OCI-LY7 (cell line): ENCODE measurements at regions not wholly inside any gene's neighbourhood (a gene's known extent, or its start where the extent isn't known, plus 50 kb on each side); places are given as distances from the start of the nearest gene placed in this dataset.

Experiments used
- BruUV-seq: library from RNA; stranded (reverse); fragments of 400-500 nt; replicated peaks from 2 replicates; lab custom pipeline; 2021; lab: Mats Ljungman, UMichigan
- CTCF ChIA-PET: fragments of 300-600 bp; sonication (Branson Sonifier 250); formaldehyde crosslinking; loops from one replicate; lab custom pipeline; 2022; ENCODE audit warnings: antibody characterized with exemption; ENCODE audit not compliant: unreplicated experiment; lab: Charles Lee
- POLR2A ChIA-PET: fragments of 300-600 bp; sonication (Branson Sonifier 250); formaldehyde crosslinking; loops from one replicate; lab custom pipeline; 2022; ENCODE audit warnings: antibody characterized with exemption; lab: Charles Lee
- DNase-seq: peaks from one replicate; pipeline ENCODE4 v3.0.0-alpha.2; 2015; ENCODE audit warnings: low spot score
- H2AFZ ChIP-seq: fragments of 200-600 bp; sonication (generic), shearing (Covaris generic); 2 replicates; pipeline ENCODE4 v1.6.1; 2014; ENCODE audit warnings: mild to moderate bottlenecking, antibody characterized with exemption, low read length, moderate library complexity
- H3K27ac ChIP-seq: fragments of 200-600 bp; sonication (generic); 2 replicates; pipeline ENCODE4 v1.5.1; 2014; ENCODE audit warnings: mixed run types, low read depth, mild to moderate bottlenecking, moderate library complexity, low read length, inconsistent platforms; ENCODE audit not compliant: poor library complexity, severe bottlenecking
- H3K36me3 ChIP-seq: fragments of 200-600 bp; sonication (generic); 2 replicates; pipeline ENCODE4 v1.6.1; 2014; ENCODE audit warnings: mild to moderate bottlenecking, antibody characterized with exemption, low read length, moderate library complexity, mixed read lengths; ENCODE audit not compliant: insufficient read depth
- H3K4me1 ChIP-seq: fragments of 200-600 bp; sonication (generic); 2 replicates; pipeline ENCODE4 v1.5.1; 2014; ENCODE audit warnings: mild to moderate bottlenecking, low read length; ENCODE audit not compliant: insufficient read depth, poor library complexity, severe bottlenecking
- H3K4me2 ChIP-seq: fragments of 200-600 bp; sonication (generic); 2 replicates; pipeline ENCODE4 v1.6.1; 2014; ENCODE audit warnings: mild to moderate bottlenecking, low read length
- H3K4me3 ChIP-seq: fragments of 200-600 bp; sonication (generic); 2 replicates; pipeline ENCODE4 v1.5.1; 2014; ENCODE audit warnings: mild to moderate bottlenecking, low read depth, low read length; ENCODE audit not compliant: poor library complexity, severe bottlenecking
- H3K79me2 ChIP-seq: fragments of 200-600 bp; sonication (generic); 2 replicates; pipeline ENCODE4 v1.6.1; 2016; ENCODE audit warnings: low read depth, mild to moderate bottlenecking, low read length, moderate library complexity, mixed read lengths; ENCODE audit not compliant: insufficient read depth
- H3K9me2 ChIP-seq: fragments of 200-600 bp; sonication (generic); 2 replicates; pipeline ENCODE4 v1.6.1; 2016; ENCODE audit warnings: mild to moderate bottlenecking, low read length, mixed read lengths; ENCODE audit not compliant: insufficient read depth
- H3K9me3 ChIP-seq: fragments of 200-600 bp; sonication (generic); 2 replicates; pipeline ENCODE4 v1.6.1; 2014; ENCODE audit warnings: mild to moderate bottlenecking, mixed run types, low read length, mixed read lengths
- H4K20me1 ChIP-seq: fragments of 200-600 bp; sonication (generic); 2 replicates; pipeline ENCODE4 v1.6.1; 2014; ENCODE audit warnings: mild to moderate bottlenecking, antibody characterized with exemption, low read length, moderate library complexity, mixed read lengths; ENCODE audit not compliant: insufficient read depth
- EZH2phosphoT487 ChIP-seq: fragments of 200-600 bp; sonication (generic); IDR thresholded peaks from 2 replicates; pipeline ENCODE4 v1.6.1; 2018; ENCODE audit warnings: low read depth, borderline replicate concordance, mild to moderate bottlenecking, mixed run types, antibody characterized with exemption, low read length, moderate library complexity, mixed read lengths
- intact Hi-C: fragments of 100-400 bp; cut with micrococcal nuclease; formaldehyde crosslinking; loops from one replicate; pipeline ENCODE4 v1.10.0; 2022; ENCODE audit not compliant: unreplicated experiment
- TF ChIP-seq, protein P1 (sequence below): fragments of 200-600 bp; sonication (generic); conservative IDR thresholded peaks from 2 replicates; pipeline ENCODE4 v1.5.1; 2014; ENCODE audit warnings: mild to moderate bottlenecking, antibody characterized with exemption, low read length, moderate library complexity, mixed read lengths

DNA sequence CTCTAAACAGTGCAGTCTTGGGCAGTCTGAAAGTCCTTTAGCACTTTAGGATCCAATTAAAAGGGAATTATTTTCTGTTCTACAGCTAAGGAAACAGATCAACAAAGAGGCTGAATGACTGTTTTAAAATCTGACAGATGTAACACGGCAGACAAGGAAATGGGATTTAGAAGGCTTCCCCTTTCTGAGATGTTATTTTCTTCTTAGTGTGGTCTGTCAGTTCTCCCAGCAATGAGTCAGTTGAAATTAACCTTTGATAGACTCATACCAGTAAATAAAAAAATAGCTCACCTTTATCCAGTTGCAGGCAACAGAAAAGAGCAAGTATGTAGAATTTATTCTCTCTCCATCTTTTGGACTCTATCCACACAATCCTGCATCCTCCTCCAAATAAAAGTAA, 98.1 kb downstream of the NEDD1 start:
- no peaks in the 10 kb centered on the region for H3K9me3 ChIP-seq
- H3K36me3 ChIP-seq, result no peaks in the 10 kb centered on the region
- no TSS peak for BruUV-seq
- no peak overlapping the region for H3K4me2 ChIP-seq
- intact Hi-C loops, result no loop called here
- no peaks in the 10 kb centered on the region for H3K79me2 ChIP-seq
- H2AFZ ChIP-seq, result peak overlapping the region; percentile 68; the same call in 1 of the 2 replicates
- H3K4me1 ChIP-seq, result peaks cover 5% of the 10 kb centered on the region
- CTCF ChIA-PET, result no interaction called here
- no peak overlapping the region for H3K4me3 ChIP-seq
- TF ChIP-seq, protein P1, sequence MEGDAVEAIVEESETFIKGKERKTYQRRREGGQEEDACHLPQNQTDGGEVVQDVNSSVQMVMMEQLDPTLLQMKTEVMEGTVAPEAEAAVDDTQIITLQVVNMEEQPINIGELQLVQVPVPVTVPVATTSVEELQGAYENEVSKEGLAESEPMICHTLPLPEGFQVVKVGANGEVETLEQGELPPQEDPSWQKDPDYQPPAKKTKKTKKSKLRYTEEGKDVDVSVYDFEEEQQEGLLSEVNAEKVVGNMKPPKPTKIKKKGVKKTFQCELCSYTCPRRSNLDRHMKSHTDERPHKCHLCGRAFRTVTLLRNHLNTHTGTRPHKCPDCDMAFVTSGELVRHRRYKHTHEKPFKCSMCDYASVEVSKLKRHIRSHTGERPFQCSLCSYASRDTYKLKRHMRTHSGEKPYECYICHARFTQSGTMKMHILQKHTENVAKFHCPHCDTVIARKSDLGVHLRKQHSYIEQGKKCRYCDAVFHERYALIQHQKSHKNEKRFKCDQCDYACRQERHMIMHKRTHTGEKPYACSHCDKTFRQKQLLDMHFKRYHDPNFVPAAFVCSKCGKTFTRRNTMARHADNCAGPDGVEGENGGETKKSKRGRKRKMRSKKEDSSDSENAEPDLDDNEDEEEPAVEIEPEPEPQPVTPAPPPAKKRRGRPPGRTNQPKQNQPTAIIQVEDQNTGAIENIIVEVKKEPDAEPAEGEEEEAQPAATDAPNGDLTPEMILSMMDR, result no peak
- no peak for TF ChIP-seq EZH2phosphoT487
- DNase-seq, result peak; percentile 15
- no peaks in the 10 kb centered on the region for H3K9me2 ChIP-seq
- POLR2A ChIA-PET, result interaction anchor here (0.9 kb wide), 1 partner anchor 9 kb away, joined by 3 read pairs; no protein-coding TSS in a partner anchor
- H4K20me1 ChIP-seq, result no peaks in the 10 kb centered on the region
- no peak overlapping the region for H3K27ac ChIP-seq

- intact Hi-C loops, result no loop called here
- TF ChIP-seq, protein P1, result no peak
- TF ChIP-seq EZH2phosphoT487, result no peak
- no peaks in the 10 kb centered on the region for H4K20me1 ChIP-seq
- H3K27ac ChIP-seq, result no peak overlapping the region
- H3K79me2 ChIP-seq, result no peaks in the 10 kb centered on the region
- H2AFZ ChIP-seq, result no peak overlapping the region
- ChIA-PET POLR2A (interaction anchor here (0.9 kb wide), 1 partner anchor 10 kb away, joined by 3 read pairs; no protein-coding TSS in a partner anchor), CTCF (no interaction called here)
- no peaks in the 10 kb centered on the region for H3K9me2 ChIP-seq
- peaks cover 5% of the 10 kb centered on the region for H3K4me1 ChIP-seq
- no peaks in the 10 kb centered on the region for H3K36me3 ChIP-seq
- no peak overlapping the region for H3K4me2 ChIP-seq
- BruUV-seq, result no TSS peak
- H3K9me3 ChIP-seq, result no peaks in the 10 kb centered on the region
- no peak overlapping the region for H3K4me3 ChIP-seq
- no peak for DNase-seq
Observed at GRCh38 chr12:97005646-97006045, 98.6 kb downstream of the NEDD1 start.

- Histone ChIP-seq H3K4me3 (no peak overlapping the region), H3K27ac (no peak overlapping the region), H2AFZ (no peak overlapping the region), H3K4me2 (no peak overlapping the region), H3K9me2 (no peaks in the 10 kb centered on the region), H3K36me3 (no peaks in the 10 kb centered on the region), H4K20me1 (no peaks in the 10 kb centered on the region), H3K4me1 (peaks cover 5% of the 10 kb centered on the region), H3K9me3 (no peaks in the 10 kb centered on the region), H3K79me2 (no peaks in the 10 kb centered on the region)
- CTCF ChIA-PET, result no interaction called here
- no TSS peak for BruUV-seq
- intact Hi-C loops, result no loop called here
- no peak for DNase-seq
- POLR2A ChIA-PET, result no interaction called here
- TF ChIP-seq EZH2phosphoT487, result no peak
- TF ChIP-seq, protein P1, result no peak
Observed at GRCh38 chr12:97006585-97006984, 99.5 kb downstream of the NEDD1 start.
